ENCODE measurements at regions not wholly inside any gene's neighbourhood (a gene's known extent, or its start where the extent isn't known, plus 50 kb on each side); places are given as distances from the start of the nearest gene placed in this dataset.

DNA sequence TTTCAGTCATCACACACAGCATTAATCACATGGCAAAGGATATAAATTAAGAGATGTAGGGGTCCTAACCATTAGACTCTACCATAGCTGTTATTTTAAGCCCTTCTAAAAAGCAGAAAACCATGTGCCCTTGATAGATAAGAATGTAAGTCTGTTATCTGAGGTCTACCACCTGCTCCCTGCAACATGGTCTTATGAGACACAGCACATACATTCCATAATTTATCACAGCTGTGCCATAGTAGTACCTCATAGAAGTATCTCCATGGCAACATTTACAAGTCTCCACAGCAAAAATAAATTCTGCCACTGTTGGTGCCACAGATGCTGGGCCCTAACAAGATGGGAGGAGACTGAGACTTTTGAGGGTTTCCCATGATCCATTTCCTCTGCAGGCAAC is 265.4 kb downstream of the KDM5D start:
- TF ChIP-seq, protein P1, sequence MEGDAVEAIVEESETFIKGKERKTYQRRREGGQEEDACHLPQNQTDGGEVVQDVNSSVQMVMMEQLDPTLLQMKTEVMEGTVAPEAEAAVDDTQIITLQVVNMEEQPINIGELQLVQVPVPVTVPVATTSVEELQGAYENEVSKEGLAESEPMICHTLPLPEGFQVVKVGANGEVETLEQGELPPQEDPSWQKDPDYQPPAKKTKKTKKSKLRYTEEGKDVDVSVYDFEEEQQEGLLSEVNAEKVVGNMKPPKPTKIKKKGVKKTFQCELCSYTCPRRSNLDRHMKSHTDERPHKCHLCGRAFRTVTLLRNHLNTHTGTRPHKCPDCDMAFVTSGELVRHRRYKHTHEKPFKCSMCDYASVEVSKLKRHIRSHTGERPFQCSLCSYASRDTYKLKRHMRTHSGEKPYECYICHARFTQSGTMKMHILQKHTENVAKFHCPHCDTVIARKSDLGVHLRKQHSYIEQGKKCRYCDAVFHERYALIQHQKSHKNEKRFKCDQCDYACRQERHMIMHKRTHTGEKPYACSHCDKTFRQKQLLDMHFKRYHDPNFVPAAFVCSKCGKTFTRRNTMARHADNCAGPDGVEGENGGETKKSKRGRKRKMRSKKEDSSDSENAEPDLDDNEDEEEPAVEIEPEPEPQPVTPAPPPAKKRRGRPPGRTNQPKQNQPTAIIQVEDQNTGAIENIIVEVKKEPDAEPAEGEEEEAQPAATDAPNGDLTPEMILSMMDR (IDR thresholded peaks at IDR 0.05): no peak
- TF ChIP-seq ZFX (IDR thresholded peaks at IDR 0.05; ENCODE audit: borderline replicate concordance): no peak
